HG02798 (cell line): ENCODE measurements at regions not wholly inside any gene's neighbourhood (a gene's known extent, or its start where the extent isn't known, plus 50 kb on each side); places are given as distances from the start of the nearest gene placed in this dataset.
"Not testable (repeated sequence)": the region's sequence is repeated elsewhere in the genome, so short reads cannot be mapped to it uniquely, and the experiment has no call there.

ENCODE experiments used
- ATAC-seq: cut with Tn5 transposase; IDR thresholded peaks from one replicate; pipeline ENCODE4 v1.9.1; 2021; ENCODE audit warnings: mild to moderate bottlenecking; ENCODE audit not compliant: unreplicated experiment, poor library complexity

DNA sequence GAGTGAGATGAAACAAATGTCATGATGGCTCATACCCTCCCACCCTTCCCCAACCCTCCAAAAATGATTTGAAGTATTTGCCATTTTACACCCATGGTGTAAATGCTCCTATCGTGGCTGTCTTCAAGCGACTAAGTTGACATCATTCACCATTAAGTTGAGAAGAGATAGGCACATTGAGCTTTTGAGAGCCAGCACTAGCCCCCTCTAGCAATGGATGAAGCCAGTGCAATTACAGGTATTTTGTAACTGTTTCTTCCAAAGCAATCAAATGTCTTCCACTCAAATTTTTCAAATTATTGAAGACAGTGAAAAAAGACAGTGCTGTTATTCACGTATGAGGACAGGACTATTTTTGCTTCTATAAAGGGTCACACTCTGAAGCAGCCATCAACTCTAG is 371.5 kb upstream of the KLF4 start:
- no peak for ATAC-seq

- ATAC-seq = no peak
Measured at GRCh38 chr9:107858260-107858659, 368.7 kb upstream of the KLF4 start.

- ATAC-seq = no peak
Measured at GRCh38 chr9:107856633-107857032, 367.1 kb upstream of the KLF4 start.

- no peak for ATAC-seq
Measured at GRCh38 chr9:107855164-107855563, 365.6 kb upstream of the KLF4 start.

DNA sequence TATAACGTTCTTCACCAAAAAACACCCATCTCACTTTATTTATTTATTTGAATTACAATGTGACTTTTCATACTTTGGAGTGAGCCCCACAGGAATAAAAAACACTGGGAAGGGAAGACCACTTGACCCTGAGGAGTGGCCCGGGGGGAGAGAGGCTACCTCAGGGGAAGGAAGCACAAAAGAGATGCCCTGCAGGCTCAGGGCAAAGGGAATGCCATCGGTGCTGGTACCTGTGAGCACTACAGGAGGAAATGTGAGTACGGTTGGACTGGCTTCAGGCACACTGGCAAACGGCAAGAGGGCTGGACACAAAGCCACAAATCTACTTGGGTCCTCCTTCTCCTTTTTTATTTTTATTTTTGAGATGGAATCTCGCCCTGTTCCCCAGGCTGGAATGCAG is 363.9 kb upstream of the KLF4 start:
- no peak for ATAC-seq

- ATAC-seq = no peak
Measured at GRCh38 chr9:107852891-107853290, 363.3 kb upstream of the KLF4 start.

- ATAC-seq = no peak
Measured at GRCh38 chr9:107850653-107851052, 361.1 kb upstream of the KLF4 start.

GRCh38 chr9:107847978-107848964 is 358.7 kb upstream of the KLF4 start:
- ATAC-seq = no peak

DNA sequence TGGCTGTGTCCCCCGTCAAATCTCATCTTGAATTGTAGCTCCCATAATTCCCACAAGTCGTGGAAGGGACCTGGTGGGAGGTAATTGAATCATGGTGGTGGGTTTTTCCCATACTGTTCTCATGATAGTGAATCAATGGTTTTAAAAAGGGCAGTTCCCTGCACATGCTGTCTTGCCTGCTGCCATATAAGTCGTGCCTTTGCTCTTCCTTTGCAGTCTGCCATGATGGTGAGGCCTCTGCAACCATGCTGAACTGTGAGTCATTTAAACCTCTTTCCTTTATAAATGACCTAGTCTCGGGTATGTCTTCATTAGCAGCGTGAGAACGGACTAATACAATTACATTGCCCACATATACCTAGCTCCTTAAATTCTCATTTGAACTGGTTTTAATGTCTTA is 353.0 kb upstream of the KLF4 start:
- ATAC-seq = no peak

DNA sequence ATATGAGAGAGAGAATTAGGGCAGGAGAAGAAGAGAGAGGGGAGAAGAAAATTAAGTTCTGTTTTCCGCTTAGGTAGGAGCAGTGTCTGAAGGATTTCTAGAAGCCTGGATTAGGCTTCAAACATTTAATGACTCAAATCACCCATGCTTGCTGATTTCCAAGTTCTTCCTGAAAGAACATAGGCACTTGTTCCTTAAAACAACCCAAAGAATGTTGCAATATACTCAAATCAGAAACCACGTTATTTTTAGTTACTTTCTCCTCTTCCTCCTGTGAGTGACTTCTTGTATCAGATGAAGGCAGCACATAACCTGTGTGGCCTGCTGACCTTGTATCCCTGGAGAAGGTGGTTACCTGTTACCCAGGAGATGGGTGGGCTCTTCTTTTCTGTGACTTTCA is 351.5 kb upstream of the KLF4 start:
- no peak for ATAC-seq

- ATAC-seq = no peak
Measured at GRCh38 chr9:107839371-107839770, 349.8 kb upstream of the KLF4 start.

- ATAC-seq = no peak
Measured at GRCh38 chr9:107838766-107839165, 349.2 kb upstream of the KLF4 start.

DNA sequence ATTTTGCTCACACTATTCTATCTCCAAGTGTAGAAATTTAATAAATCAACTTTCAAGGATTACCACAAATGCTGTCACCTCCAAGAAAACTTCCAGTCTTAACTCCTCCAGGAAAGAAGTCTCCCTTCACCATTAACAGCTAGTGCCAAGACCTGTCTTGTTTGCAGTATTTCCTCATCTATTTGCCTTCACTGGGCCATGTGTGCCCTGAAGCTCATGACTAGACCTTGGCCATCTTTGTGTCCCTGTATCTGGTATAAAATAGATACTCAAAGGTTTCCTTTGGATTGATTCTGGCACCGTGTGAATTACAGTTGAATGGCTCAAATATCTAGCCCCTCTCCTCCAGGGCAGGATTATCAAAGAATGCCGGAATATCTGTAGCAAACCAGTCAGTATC is 346.7 kb upstream of the KLF4 start:
- ATAC-seq = no peak

DNA sequence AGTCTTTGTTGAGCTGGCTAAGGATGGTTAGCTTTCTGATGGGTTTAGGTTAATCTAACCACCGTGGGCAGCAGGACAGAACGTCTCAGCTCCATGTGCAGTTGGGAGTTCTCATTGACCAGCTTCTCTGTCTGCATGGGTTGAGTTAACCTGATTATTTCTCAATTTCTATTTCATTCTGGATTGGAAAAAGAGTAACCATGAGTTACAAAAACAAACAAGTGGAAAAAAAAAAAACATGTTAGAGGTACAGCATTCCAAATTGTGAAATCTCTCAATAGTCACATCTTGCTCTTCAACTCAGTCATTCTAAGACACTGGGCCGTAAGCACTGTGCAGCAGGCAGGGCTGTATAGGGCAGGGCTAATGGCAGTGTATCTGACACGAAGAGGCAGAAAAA is 343.7 kb upstream of the KLF4 start:
- no peak for ATAC-seq

DNA sequence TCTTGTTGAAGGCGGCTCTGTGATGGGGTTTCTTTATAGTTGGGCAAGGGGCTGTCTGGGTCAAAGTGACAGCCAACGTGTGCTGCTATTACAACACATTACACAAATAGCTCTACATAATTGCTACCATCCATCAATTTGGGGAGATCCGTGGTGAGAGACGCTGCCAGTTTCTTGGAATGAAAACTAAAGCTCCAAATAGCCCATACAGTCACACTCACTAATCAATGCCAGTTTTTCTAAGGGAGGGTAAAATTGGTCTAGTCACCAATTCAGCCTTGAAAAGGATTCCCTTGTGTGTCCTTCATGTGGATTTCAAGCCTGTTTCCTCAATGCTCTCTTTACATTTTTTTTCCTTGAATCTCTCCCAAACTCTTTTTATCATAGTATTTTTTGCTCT is 343.3 kb upstream of the KLF4 start:
- ATAC-seq = no peak

DNA sequence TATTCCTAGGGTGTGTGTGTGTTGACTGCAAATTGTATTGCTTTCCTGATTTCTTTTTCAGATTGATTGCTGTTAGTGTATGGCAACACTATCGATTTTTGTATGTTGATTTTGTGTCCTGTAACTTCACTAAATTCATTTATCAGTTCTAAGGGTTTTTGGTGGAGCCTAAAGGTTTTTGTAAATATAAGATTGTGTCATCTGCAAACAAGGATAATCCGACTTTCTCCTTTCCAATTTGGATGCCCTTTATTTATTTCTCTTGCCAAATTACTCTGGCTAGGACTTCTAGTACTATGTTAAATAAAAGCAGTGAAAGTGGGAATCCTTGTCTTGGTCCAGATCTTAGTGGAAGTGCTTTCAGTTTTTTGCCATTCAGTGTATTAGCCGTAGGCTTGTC is 340.9 kb upstream of the KLF4 start:
- ATAC-seq = no peak

DNA sequence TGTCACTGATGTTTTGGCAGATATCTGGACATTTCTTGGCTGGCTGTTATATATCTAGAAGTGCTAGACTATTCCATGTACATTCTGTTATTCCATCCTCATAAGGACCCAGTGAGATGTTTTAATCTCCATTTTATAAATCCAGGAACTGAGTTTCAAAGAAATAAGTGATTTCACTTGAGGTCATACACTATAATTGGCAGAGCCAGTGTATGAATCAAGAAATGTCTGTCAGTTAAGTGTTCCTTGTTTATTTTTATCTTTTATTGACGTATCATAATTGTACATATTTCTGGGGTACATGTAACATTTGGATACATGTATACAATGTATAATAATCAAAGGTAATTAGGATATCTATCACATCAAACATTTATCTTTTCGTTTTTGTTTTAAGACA is 338.3 kb upstream of the KLF4 start:
- ATAC-seq = no peak

DNA sequence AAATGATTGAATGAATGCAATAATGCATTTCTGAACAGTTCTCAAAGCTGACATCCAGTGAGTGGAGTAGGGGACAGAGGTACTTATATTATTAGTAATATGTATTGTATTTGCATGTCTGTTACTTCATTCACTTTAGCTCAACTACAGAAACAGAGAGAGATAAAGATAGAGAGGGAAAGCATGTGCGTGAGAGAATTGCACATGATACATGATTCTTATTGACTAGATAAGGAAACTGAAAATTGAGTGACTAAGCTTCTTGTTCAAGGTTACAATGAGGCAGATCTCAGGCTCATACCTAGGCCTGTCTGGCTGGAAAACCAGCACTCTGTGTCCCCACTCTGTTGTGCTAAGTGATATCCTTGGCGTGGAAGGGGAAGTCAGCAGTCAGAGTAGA is 337.7 kb upstream of the KLF4 start:
- peak; percentile 93 for ATAC-seq

DNA sequence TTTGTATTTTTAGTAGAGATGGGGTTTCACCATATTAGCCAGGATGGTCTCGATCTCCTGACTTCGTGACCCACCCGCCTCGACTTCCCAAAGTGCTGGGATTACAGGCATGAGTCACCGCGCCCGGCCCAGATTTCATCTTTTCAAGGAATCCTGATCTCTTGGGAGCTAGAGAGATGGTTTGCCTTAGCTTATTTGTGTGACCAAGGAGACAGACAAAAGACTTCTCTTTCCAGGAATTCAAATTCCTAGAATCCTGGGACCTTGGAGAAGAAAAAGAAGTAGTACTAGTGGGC is 337.1 kb upstream of the KLF4 start:
- not testable (repeated sequence) for ATAC-seq

DNA sequence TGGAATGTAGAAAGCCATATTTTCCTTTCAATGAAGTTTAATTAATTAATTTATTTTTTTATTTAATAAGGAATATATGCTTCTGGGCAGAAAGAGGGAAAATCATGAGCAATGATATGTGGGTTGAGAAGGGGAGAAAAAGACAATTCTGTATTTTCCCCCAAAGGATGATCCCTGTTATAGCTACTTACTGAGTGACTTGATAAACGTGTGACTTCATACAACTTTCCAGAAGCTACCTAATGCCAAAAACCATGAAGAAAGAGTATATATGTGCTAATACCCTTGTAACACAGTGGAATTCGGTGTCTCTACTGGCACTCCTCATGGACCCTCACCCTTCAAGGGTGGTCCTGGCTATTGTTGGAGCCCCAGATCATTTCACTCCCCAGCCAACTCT is 335.0 kb upstream of the KLF4 start:
- no peak for ATAC-seq

GRCh38 chr9:107819772-107820565 is 330.4 kb upstream of the KLF4 start:
- no peak for ATAC-seq

DNA sequence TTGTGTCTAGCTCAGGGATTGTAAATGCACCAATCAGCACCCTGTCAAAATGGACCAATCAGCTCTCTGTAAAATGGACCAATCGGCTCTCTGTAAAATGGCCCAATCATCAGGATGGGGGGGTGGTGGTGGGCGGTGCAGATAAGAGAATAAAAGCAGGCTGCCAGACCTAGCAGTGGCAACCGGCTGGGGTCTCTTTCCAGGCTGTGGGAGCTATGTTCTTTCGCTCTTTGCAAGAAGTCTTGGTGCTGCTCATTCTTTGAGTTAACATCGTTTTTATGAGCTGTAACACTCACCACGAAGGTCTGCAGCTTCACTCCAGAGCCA is 328.9 kb upstream of the KLF4 start:
- not testable (repeated sequence) for ATAC-seq
